WTC11 (cell line): ENCODE measurements at regions not wholly inside any gene's neighbourhood (a gene's known extent, or its start where the extent isn't known, plus 50 kb on each side); places are given as distances from the start of the nearest gene placed in this dataset.

Experiments
- ATAC-seq: fragments of 200-7000 bp; cut with Tn5 transposase; 2 replicates; pipeline ENCODE4 v1.10.0; 2021; ENCODE audit warnings: mild to moderate bottlenecking, moderate library complexity
- CTCF ChIA-PET: fragments of 300-600 bp; sonication (Branson Sonifier 250); formaldehyde crosslinking; loops from one replicate; lab custom pipeline; 2021; ENCODE audit warnings: antibody characterized with exemption; lab: Charles Lee
- POLR2A ChIA-PET: fragments of 350-600 bp; sonication (Branson Sonifier 250); formaldehyde crosslinking; loops from one replicate; lab custom pipeline; 2021; ENCODE audit warnings: antibody characterized with exemption; lab: Charles Lee
- DNase-seq: peaks from one replicate; pipeline ENCODE4 v3.0.0; 2021; ENCODE audit warnings: low spot score
- H3K27ac Mint-ChIP-seq: 2 replicates; pipeline ENCODE4 v1.8.0; 2021; ENCODE audit warnings: mixed read lengths
- H3K27me3 Mint-ChIP-seq: 2 replicates; pipeline ENCODE4 v1.8.0; 2021; ENCODE audit warnings: low read depth, mild to moderate bottlenecking, moderate library complexity, mixed read lengths
- H3K36me3 Mint-ChIP-seq: 2 replicates; pipeline ENCODE4 v1.8.0; 2021; ENCODE audit warnings: mixed read lengths
- H3K4me1 Mint-ChIP-seq: 2 replicates; pipeline ENCODE4 v1.8.0; 2022; ENCODE audit warnings: mixed read lengths
- H3K4me3 Mint-ChIP-seq: 2 replicates; pipeline ENCODE4 v1.8.0; 2021; ENCODE audit warnings: mild to moderate bottlenecking, moderate library complexity, mixed read lengths
- H3K9me3 Mint-ChIP-seq: 2 replicates; pipeline ENCODE4 v1.8.0; 2021; ENCODE audit warnings: mixed read lengths
- AFF4 ChIP-seq: sonication (generic); formaldehyde crosslinking; IDR thresholded peaks from 2 replicates; pipeline ENCODE4 v1.8.1; 2023; ENCODE audit warnings: mild to moderate bottlenecking, missing genetic modification reagents, borderline replicate concordance
- ATF2 ChIP-seq: sonication (generic); formaldehyde crosslinking; IDR thresholded peaks from 2 replicates; pipeline ENCODE4 v1.8.1; 2022; ENCODE audit warnings: low read depth, missing genetic modification reagents, borderline replicate concordance
- CREM ChIP-seq: sonication (generic); formaldehyde crosslinking; IDR thresholded peaks from 2 replicates; pipeline ENCODE4 v1.8.1; 2022; ENCODE audit warnings: mild to moderate bottlenecking, missing genetic modification reagents, moderate library complexity
- E2F4 ChIP-seq: sonication (generic); formaldehyde crosslinking; IDR thresholded peaks from 2 replicates; pipeline ENCODE4 v1.8.1; 2022; ENCODE audit warnings: low read depth, mild to moderate bottlenecking, moderate library complexity, missing genetic modification reagents, borderline replicate concordance
- EMX1 ChIP-seq: fragments of 250-450 bp; sonication (Bioruptor Pico); IDR thresholded peaks from 2 replicates; pipeline ENCODE4 v1.8.0; 2021; ENCODE audit warnings: mild to moderate bottlenecking
- ETV6 ChIP-seq: sonication (generic); formaldehyde crosslinking; IDR thresholded peaks from 2 replicates; pipeline ENCODE4 v1.8.1; 2022; ENCODE audit warnings: mild to moderate bottlenecking, missing genetic modification reagents
- FOXJ3 ChIP-seq: sonication (generic); formaldehyde crosslinking; IDR thresholded peaks from 2 replicates; pipeline ENCODE4 v1.9.0; 2021; ENCODE audit warnings: missing genetic modification reagents, mild to moderate bottlenecking, borderline replicate concordance
- FOXK1 ChIP-seq: sonication (generic); formaldehyde crosslinking; IDR thresholded peaks from 2 replicates; pipeline ENCODE4 v1.8.0; 2022; ENCODE audit warnings: mild to moderate bottlenecking, moderate library complexity, missing genetic modification reagents
- JUN ChIP-seq: sonication (generic); formaldehyde crosslinking; IDR thresholded peaks from 2 replicates; pipeline ENCODE4 v1.8.0; 2023; ENCODE audit warnings: mild to moderate bottlenecking, missing genetic modification reagents
- KAT7 ChIP-seq: sonication (generic); formaldehyde crosslinking; IDR thresholded peaks from 2 replicates; pipeline ENCODE4 v1.8.1; 2023; ENCODE audit warnings: missing genetic modification reagents, mild to moderate bottlenecking, borderline replicate concordance
- NR1H2 ChIP-seq: sonication (generic); formaldehyde crosslinking; IDR thresholded peaks from 2 replicates; pipeline ENCODE4 v1.9.0; 2021; ENCODE audit warnings: mild to moderate bottlenecking, moderate library complexity, missing genetic modification reagents
- PRDM15 ChIP-seq: sonication (generic); formaldehyde crosslinking; IDR thresholded peaks from 2 replicates; pipeline ENCODE4 v1.8.0; 2022; ENCODE audit warnings: missing genetic modification reagents
- PRRX2 ChIP-seq: fragments of 250-450 bp; sonication (Bioruptor Pico); IDR thresholded peaks from 2 replicates; pipeline ENCODE4 v1.8.0; 2021; ENCODE audit warnings: mild to moderate bottlenecking
- RORB ChIP-seq: fragments of 250-450 bp; sonication (Bioruptor Pico); IDR thresholded peaks from 2 replicates; pipeline ENCODE4 v1.9.0; 2021; ENCODE audit warnings: mild to moderate bottlenecking
- SP1 ChIP-seq: sonication (generic); formaldehyde crosslinking; conservative IDR thresholded peaks from 2 replicates; pipeline ENCODE4 v1.8.1; 2022; ENCODE audit warnings: missing genetic modification reagents
- STAT6 ChIP-seq: sonication (generic); formaldehyde crosslinking; conservative IDR thresholded peaks from 2 replicates; pipeline ENCODE4 v1.8.1; 2023; ENCODE audit warnings: mild to moderate bottlenecking, low read depth, missing genetic modification reagents, moderate library complexity
- TCF7 ChIP-seq: sonication (generic); formaldehyde crosslinking; IDR thresholded peaks from 2 replicates; pipeline ENCODE4 v1.8.0; 2022; ENCODE audit warnings: mild to moderate bottlenecking, low read depth, missing genetic modification reagents, moderate library complexity
- USF2 ChIP-seq: sonication (generic); formaldehyde crosslinking; IDR thresholded peaks from 2 replicates; pipeline ENCODE4 v1.8.1; 2023; ENCODE audit warnings: mild to moderate bottlenecking, missing genetic modification reagents, moderate library complexity
- ZNF232 ChIP-seq: sonication (generic); formaldehyde crosslinking; IDR thresholded peaks from 2 replicates; pipeline ENCODE4 v1.8.0; 2022; ENCODE audit warnings: mild to moderate bottlenecking, missing genetic modification reagents

- TF ChIP-seq STAT6 (no peak), RORB (no peak)
These were observed 152.2 kb downstream of the BTG1 start (continued) for GRCh38 chr12:91993287-91994017.

GRCh38 chr12:91991399-91992187, 154.1 kb downstream of the BTG1 start:
- ChIA-PET POLR2A (no interaction called here), CTCF (no interaction called here)
- Mint-ChIP-seq H3K4me1 (0 out of 2 replicates have a peak, but pooled peaks cover 3% of the 10 kb centered on the region), H3K27me3 (no peaks in the 10 kb centered on the region), H3K27ac (no peak overlapping the region), H3K36me3 (no peaks in the 10 kb centered on the region), H3K4me3 (no peak overlapping the region), H3K9me3 (no peaks in the 10 kb centered on the region)
- no peak for DNase-seq
- ATAC-seq, result no peak
- no peak for TF ChIP-seq PRRX2
- no peak for TF ChIP-seq NR1H2 (CRISPR knock-in tag)
- no peak for TF ChIP-seq FOXJ3 (CRISPR knock-in tag)
- no peak for TF ChIP-seq USF2 (CRISPR knock-in tag)
- no peak for TF ChIP-seq TCF7 (CRISPR knock-in tag)
- no peak for TF ChIP-seq PRDM15 (CRISPR knock-in tag)
- TF ChIP-seq KAT7 (CRISPR knock-in tag), result no peak
- no peak for TF ChIP-seq SP1 (CRISPR knock-in tag)
- no peak for TF ChIP-seq AFF4
- no peak for TF ChIP-seq E2F4 (CRISPR knock-in tag)
- TF ChIP-seq ETV6 (CRISPR knock-in tag), result no peak
- no peak for TF ChIP-seq JUN (CRISPR knock-in tag)
- no peak for TF ChIP-seq ATF2 (CRISPR knock-in tag)
- no peak for TF ChIP-seq FOXK1 (CRISPR knock-in tag)
- no peak for TF ChIP-seq CREM (CRISPR knock-in tag)
- TF ChIP-seq EMX1 (CRISPR knock-in tag), result no peak
- TF ChIP-seq ZNF232, result no peak
